ENCODE measurements at regions not wholly inside any gene's neighbourhood (a gene's known extent, or its start where the extent isn't known, plus 50 kb on each side); places are given as distances from the start of the nearest gene placed in this dataset.
"Not testable (repeated sequence)": the region's sequence is repeated elsewhere in the genome, so short reads cannot be mapped to it uniquely, and the experiment has no call there.

DNA sequence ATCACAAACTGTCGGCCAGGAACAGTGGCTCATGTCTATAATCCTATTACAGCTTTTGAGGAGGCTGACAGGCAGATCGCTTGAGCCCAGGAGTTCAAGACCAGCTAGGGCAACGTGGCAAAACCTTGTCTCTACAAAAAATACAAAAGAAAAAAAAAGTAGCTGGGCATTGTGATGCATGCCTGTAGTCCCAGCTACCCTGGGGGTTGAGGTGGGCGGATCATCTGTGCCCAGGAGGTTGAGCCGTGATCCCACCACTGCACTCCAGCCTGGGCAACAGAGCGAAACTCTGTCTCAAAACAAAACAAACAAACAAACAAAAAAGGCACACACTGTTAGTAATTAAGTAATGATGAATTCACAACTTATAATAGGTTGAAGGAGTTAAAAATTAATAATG is 441.5 kb upstream of the PCDH15 start:
- DNase-seq (ENCODE audit: low spot score): no peak

- no peak for DNase-seq (ENCODE audit: low spot score)
Measured at GRCh38 chr10:55237462-55237861, 436.4 kb upstream of the PCDH15 start.

GRCh38 chr10:55233505-55233904 is 432.5 kb upstream of the PCDH15 start:
- no peak for DNase-seq (ENCODE audit: low spot score)

DNA sequence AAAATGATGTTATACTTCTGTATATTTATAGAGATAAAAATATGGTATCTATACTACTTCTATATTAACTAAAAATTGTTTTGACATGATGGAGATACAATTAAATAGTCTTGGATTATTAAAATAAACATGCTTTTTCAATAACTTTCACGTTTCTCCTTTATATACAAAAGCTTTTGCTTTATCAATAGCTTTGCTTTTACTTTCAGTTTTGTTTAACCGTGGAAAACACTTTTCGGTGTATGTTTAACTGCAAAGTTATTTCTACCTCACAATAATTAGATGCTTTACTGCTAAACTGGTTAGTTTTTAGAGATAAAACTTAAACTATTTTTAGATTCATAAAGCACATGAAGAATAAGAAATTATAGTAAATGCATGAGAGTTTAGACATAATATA is 432.1 kb upstream of the PCDH15 start:
- DNase-seq (ENCODE audit: low spot score): no peak

DNA sequence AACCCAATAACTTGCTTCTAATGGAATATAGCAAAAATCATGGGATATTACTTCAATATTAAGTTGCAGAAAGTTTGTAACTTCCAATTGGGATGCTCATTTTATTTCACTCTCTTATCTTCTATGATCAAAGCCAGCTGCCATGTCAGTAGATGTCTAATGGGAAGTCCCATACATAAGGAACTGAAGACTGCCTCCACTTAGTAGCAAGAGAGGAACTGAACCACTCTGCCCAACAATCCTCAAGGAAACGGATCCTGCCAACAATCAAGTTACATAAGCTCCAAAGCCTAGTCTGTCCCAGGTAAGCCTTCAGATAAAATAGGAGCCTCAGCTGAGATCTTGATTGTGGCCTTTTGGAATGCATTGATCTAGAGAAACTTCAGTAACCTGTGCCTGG is 431.5 kb upstream of the PCDH15 start:
- DNase-seq (ENCODE audit: low spot score): no peak

- no peak for DNase-seq (ENCODE audit: low spot score)
Measured at GRCh38 chr10:55227967-55228366, 426.9 kb upstream of the PCDH15 start.

GRCh38 chr10:55224007-55224781 is 423.2 kb upstream of the PCDH15 start:
- DNase-seq (ENCODE audit: low spot score): no peak

DNA sequence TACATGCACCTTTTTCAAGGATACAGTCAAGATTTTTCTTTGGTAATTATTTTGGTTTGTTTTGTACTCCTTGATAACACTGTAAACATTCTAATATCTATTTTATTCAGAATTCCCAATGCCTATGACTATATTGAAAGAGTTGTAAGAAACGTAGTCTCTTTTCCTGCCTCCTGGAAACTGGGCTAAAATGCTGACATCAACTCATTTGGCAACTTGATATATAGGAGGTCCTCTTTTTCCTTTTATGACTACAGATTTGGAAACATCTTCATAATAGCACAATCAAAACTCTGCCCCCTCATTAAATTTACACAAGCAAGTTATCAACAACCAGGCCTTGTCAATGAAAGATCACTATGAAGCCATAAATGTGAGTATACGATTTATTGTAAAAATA is 422.3 kb upstream of the PCDH15 start:
- no peak for DNase-seq (ENCODE audit: low spot score)

GRCh38 chr10:55220975-55221374 is 419.9 kb upstream of the PCDH15 start:
- DNase-seq (ENCODE audit: low spot score): no peak

DNA sequence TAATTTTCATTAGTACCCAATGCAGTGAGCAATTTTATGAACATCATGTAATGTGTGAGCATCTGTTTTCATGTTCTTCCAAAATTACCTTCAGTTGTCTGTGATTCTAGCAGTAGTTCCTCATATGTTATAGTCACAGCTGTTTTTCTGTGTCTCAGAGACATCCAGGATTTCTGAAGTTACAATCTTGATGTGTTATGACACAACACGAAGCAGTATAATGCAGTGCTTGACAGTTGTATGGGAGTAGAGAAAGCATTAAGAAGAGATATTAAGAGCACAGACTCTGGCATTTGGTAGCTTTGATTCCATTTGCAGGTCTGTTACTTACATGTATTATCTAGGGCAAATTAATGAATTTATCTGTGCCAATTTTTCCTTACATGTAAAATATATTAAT is 414.7 kb upstream of the PCDH15 start:
- DNase-seq (ENCODE audit: low spot score): no peak

DNA sequence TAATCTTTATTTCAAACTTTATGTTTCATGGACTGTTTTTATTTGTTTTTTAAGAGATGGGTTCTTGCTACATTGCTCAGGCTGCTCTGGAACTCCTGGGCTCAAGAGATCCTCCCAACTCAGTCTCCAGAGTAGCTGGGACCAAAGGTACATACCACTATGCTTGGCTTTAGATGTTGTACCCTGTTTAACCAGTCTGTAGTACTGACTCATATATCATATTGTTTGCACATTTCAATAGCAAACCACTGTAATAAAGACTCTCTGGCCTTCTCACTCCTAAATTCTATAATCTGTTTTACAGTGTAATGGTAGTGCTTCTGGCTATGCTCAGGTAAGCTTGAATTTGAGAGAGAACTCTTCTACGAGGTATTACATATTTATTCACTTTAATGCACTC is 413.6 kb upstream of the PCDH15 start:
- no peak for DNase-seq (ENCODE audit: low spot score)

GRCh38 chr10:55212051-55212450 is 411.0 kb upstream of the PCDH15 start:
- DNase-seq (ENCODE audit: low spot score): no peak

DNA sequence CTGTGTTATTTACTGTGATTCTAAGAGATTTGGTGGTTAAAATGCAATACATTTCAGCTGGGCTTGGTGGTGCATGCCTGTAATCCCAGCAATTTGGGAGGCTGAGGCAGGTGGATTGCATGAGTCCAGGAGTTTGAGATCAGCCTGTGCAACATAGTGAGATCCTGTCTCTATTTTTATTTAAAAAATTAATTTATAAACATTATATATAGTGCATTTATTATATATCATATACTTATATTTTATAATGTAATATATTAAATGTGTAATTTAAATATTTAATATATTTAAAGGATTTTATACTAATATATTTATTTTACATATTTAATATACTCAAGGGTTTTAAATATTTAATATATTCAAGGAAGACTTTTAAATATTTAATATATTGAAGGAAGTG is 402.8 kb upstream of the PCDH15 start:
- DNase-seq (ENCODE audit: low spot score): no peak

- no peak for DNase-seq (ENCODE audit: low spot score)
Measured at GRCh38 chr10:55203319-55203718, 402.3 kb upstream of the PCDH15 start.

DNA sequence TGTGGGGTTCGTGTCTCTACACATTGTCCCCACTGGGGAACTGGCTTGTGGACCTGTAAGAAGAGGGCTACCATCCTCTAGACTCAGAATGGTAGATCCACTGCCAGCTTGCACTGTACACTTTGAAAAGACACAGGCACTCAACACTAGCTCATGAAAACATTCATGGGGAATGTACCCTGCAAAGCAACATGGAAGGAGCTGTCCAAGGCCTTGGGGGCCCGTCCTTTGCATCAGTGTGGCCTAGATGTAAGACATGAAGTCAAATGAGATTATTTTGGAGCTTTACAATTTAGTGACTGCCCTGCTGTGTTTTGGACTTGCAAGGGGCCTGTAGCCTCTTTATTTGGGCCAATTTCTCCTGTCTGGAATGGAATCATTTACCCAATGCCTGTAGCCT is 399.0 kb upstream of the PCDH15 start:
- no peak for DNase-seq (ENCODE audit: low spot score)

GRCh38 chr10:55191236-55191860 is 390.3 kb upstream of the PCDH15 start:
- DNase-seq (ENCODE audit: low spot score): no peak

- no peak for DNase-seq (ENCODE audit: low spot score)
Measured at GRCh38 chr10:55183993-55184392, 383.0 kb upstream of the PCDH15 start.

DNA sequence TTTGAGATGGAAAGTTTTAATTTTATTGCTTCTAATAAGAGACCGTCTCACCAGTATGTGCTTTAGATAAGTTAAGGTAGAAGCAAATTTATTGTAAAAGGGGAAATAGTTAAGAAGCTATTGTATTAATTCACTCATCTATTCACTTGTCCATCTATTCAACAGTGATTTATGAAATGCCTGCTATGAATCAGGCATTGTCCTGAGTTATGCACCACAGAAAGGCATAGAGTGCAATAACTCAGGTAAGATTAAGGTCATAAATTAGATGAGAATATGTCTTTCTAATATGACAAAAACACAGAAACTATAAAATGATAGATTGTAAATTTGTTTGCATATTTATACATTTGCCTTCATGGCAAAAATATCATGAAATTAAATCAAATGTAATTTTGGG is 379.3 kb upstream of the PCDH15 start:
- DNase-seq (ENCODE audit: low spot score): no peak

DNA sequence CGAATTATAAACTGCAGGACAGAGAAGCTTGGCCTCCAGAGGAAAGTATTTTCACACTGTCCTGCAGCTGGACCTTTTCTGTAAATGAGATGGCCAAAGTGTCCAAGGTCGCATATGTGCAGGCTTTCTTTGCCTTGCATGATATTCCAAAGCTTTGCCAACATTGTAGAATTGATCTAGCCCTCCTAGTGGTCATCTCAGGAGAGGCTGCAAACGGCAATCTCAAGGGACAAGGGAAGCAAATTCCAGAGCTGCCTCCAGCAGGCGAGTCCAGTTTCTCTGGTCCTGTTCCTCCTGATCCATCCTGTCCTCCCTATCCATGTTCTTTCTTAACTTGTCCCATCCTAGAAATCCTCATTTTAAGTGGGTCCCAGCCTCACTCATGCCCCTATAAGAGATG is 373.4 kb upstream of the PCDH15 start:
- DNase-seq (ENCODE audit: low spot score): no peak

- DNase-seq (ENCODE audit: low spot score): no peak
Measured at GRCh38 chr10:55169493-55169892, 368.5 kb upstream of the PCDH15 start.

DNA sequence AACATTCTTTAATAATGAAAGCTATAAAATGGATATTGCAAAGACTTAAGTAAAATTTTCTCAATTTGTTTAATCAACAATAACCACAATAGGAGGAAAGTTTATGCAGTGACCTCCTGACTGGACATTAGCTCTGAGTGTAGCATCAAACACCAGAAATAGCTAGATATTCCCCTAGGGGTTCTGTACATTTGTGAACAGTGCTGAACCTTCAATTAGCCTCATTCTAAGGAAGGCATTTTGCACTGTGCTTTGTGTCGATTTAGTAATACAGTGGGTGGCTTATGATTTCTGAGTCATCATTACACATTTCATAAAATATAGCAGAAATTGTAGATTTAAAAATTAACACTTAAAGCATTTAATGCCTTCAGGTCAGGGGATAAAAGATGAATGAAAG is 367.3 kb upstream of the PCDH15 start:
- DNase-seq (ENCODE audit: low spot score): no peak

GRCh38 chr10:55163388-55163979 is 362.5 kb upstream of the PCDH15 start:
- no peak for DNase-seq (ENCODE audit: low spot score)

GRCh38 chr10:55162321-55162720 is 361.3 kb upstream of the PCDH15 start:
- DNase-seq (ENCODE audit: low spot score): not testable (repeated sequence)

Data from AG08395 (cell line).